Calu3 (cell line): ENCODE measurements at regions not wholly inside any gene's neighbourhood (a gene's known extent, or its start where the extent isn't known, plus 50 kb on each side); places are given as distances from the start of the nearest gene placed in this dataset. TPM values are rescaled to one million over a fixed set of nuclear protein-coding genes. Genes with fewer than 3 reads are reported as not detected.

Source experiments
- BruUV-seq: library from RNA; stranded (reverse); fragments of 400-500 nt; replicated peaks from 2 replicates; lab custom pipeline; 2021; lab: Mats Ljungman, UMichigan
- CTCF ChIA-PET: fragments of 300-600 bp; sonication (Branson Sonifier 250); formaldehyde crosslinking; loops from one replicate; lab custom pipeline; 2022; ENCODE audit warnings: antibody characterized with exemption; lab: Charles Lee
- DNase-seq: peaks from one replicate; pipeline ENCODE4 v3.0.0; 2022
- H3K27ac Mint-ChIP-seq: one replicate; pipeline ENCODE4 v1.8.0; 2022; ENCODE audit warnings: mixed read lengths; ENCODE audit not compliant: unreplicated experiment
- H3K27me3 Mint-ChIP-seq: one replicate; pipeline ENCODE4 v1.8.0; 2022; ENCODE audit warnings: mixed read lengths; ENCODE audit not compliant: unreplicated experiment
- H3K36me3 Mint-ChIP-seq: one replicate; pipeline ENCODE4 v1.8.0; 2022; ENCODE audit warnings: mild to moderate bottlenecking, moderate library complexity, mixed read lengths; ENCODE audit not compliant: insufficient read depth, unreplicated experiment
- H3K4me1 Mint-ChIP-seq: one replicate; pipeline ENCODE4 v1.8.0; 2022; ENCODE audit warnings: mild to moderate bottlenecking, low read depth, mixed read lengths; ENCODE audit not compliant: unreplicated experiment
- H3K4me3 Mint-ChIP-seq: one replicate; pipeline ENCODE4 v1.8.0; 2022; ENCODE audit warnings: mild to moderate bottlenecking, low read depth, moderate library complexity, mixed read lengths; ENCODE audit not compliant: unreplicated experiment
- H3K9me3 Mint-ChIP-seq: one replicate; pipeline ENCODE4 v1.8.0; 2022; ENCODE audit warnings: low read depth, mixed read lengths; ENCODE audit not compliant: unreplicated experiment
- CTCF ChIP-seq: fragments of 200-600 bp; IDR thresholded peaks from one replicate; pipeline ENCODE4 v1.8.0; 2022; ENCODE audit warnings: antibody characterized with exemption; ENCODE audit not compliant: unreplicated experiment
- intact Hi-C: fragments of 100-400 bp; cut with micrococcal nuclease; formaldehyde crosslinking; loops from one replicate; pipeline ENCODE4 v1.10.0; 2022; ENCODE audit not compliant: unreplicated experiment
- microRNA-seq: library from miRNA; unstranded; fragments of <30 nt; microRNA quantifications from one replicate; pipeline ENCODE4 v1.2.0, GENCODE V29; 2022

- intact Hi-C loops, result no loop called here
- no TSS peak for BruUV-seq
- H3K27ac Mint-ChIP-seq, result no peak overlapping the region
- no peaks in the 10 kb centered on the region for H3K27me3 Mint-ChIP-seq
- CTCF ChIA-PET, result no interaction called here
- no peak for TF ChIP-seq CTCF
- H3K36me3 Mint-ChIP-seq, result no peaks in the 10 kb centered on the region
- DNase-seq, result no peak
- H3K4me1 Mint-ChIP-seq, result no peaks in the 10 kb centered on the region
- H3K4me3 Mint-ChIP-seq, result no peak overlapping the region
- peaks cover 12% of the 10 kb centered on the region for H3K9me3 Mint-ChIP-seq
These were observed 537.9 kb downstream of the PLXDC2 start for GRCh38 chr10:20354166-20354565.

- CTCF ChIA-PET, result no interaction called here
- BruUV-seq, result no TSS peak
- no peaks in the 10 kb centered on the region for H3K36me3 Mint-ChIP-seq
- no peaks in the 10 kb centered on the region for H3K4me1 Mint-ChIP-seq
- intact Hi-C loops, result no loop called here
- H3K27ac Mint-ChIP-seq, result no peak overlapping the region
- H3K9me3 Mint-ChIP-seq, result peaks cover 2% of the 10 kb centered on the region
- H3K27me3 Mint-ChIP-seq, result no peaks in the 10 kb centered on the region
- DNase-seq, result no peak
- TF ChIP-seq CTCF, result no peak
- H3K4me3 Mint-ChIP-seq, result no peak overlapping the region
These were observed 534.3 kb downstream of the PLXDC2 start for GRCh38 chr10:20350509-20350908.

DNA sequence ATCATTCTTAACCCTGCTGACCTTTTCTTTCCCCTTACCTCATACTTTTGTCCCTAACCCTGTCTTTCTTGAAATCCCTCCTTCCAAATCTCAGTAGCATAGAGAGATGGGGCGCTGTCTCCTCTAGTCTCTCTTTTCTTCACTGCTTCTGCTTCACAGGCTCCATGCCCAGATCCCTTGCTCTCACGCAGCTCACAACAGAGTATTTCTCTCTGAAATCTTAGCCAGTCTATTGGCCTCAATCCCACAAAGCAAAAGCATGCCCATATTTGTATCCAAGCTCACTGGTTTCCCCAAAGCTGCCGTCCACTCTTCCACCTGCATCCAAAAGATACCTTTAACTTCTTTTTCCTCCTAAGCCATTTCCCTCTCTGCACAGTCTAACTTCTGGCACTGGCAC, 526.8 kb downstream of the PLXDC2 start:
- no peak overlapping the region for H3K4me3 Mint-ChIP-seq
- H3K36me3 Mint-ChIP-seq, result no peaks in the 10 kb centered on the region
- no TSS peak for BruUV-seq
- TF ChIP-seq CTCF, result no peak
- H3K27ac Mint-ChIP-seq, result no peak overlapping the region
- no peak for DNase-seq
- peaks cover 28% of the 10 kb centered on the region for H3K9me3 Mint-ChIP-seq
- CTCF ChIA-PET, result no interaction called here
- intact Hi-C loops, result no loop called here
- H3K4me1 Mint-ChIP-seq, result no peaks in the 10 kb centered on the region
- H3K27me3 Mint-ChIP-seq, result no peaks in the 10 kb centered on the region

Small RNA genes lying in the stretch of these regions (microRNA-seq; reads per million reads assigned to microRNA genes)
- not detected for gene MIR4675
